ENCODE measurements at regions not wholly inside any gene's neighbourhood (a gene's known extent, or its start where the extent isn't known, plus 50 kb on each side); places are given as distances from the start of the nearest gene placed in this dataset.

- TF ChIP-seq CTCF (IDR thresholded peaks at IDR 0.05) = no peak
- no peak for TF ChIP-seq POLR2A (IDR thresholded peaks at IDR 0.05)
Measured at GRCh38 chr2:193074933-193075332, 880.2 kb upstream of the TMEFF2 start.

All from breast epithelium (tissue), 3 donors.